Neural progenitor cell (in vitro differentiated cells): ENCODE measurements at regions not wholly inside any gene's neighbourhood (a gene's known extent, or its start where the extent isn't known, plus 50 kb on each side); places are given as distances from the start of the nearest gene placed in this dataset.

Source experiments
- CTCF ChIP-seq: fragments of 200-600 bp; sonication (generic); IDR thresholded peaks from 2 replicates; pipeline ENCODE4 v1.5.1; 2017; ENCODE audit warnings: antibody characterized with exemption, mild to moderate bottlenecking
- EZH2 ChIP-seq: fragments of 200-600 bp; sonication (generic); IDR thresholded peaks from 2 replicates; pipeline ENCODE4 v1.6.1; 2017; ENCODE audit warnings: antibody characterized with exemption, mild to moderate bottlenecking, moderate library complexity

- no peak for TF ChIP-seq CTCF
- TF ChIP-seq EZH2, result no peak
Observed at GRCh38 chr22:48226026-48227013, 1463.9 kb downstream of the TBC1D22A start.
